ENCODE measurements at regions not wholly inside any gene's neighbourhood (a gene's known extent, or its start where the extent isn't known, plus 50 kb on each side); places are given as distances from the start of the nearest gene placed in this dataset.

GRCh38 chr5:5018578-5018970, 121.6 kb upstream of the ADAMTS16 start:
- TF ChIP-seq, protein P1, sequence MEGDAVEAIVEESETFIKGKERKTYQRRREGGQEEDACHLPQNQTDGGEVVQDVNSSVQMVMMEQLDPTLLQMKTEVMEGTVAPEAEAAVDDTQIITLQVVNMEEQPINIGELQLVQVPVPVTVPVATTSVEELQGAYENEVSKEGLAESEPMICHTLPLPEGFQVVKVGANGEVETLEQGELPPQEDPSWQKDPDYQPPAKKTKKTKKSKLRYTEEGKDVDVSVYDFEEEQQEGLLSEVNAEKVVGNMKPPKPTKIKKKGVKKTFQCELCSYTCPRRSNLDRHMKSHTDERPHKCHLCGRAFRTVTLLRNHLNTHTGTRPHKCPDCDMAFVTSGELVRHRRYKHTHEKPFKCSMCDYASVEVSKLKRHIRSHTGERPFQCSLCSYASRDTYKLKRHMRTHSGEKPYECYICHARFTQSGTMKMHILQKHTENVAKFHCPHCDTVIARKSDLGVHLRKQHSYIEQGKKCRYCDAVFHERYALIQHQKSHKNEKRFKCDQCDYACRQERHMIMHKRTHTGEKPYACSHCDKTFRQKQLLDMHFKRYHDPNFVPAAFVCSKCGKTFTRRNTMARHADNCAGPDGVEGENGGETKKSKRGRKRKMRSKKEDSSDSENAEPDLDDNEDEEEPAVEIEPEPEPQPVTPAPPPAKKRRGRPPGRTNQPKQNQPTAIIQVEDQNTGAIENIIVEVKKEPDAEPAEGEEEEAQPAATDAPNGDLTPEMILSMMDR (IDR thresholded peaks at IDR 0.05), result no peak
- TF ChIP-seq EP300 (IDR thresholded peaks at IDR 0.05), result no peak

All from ovary (tissue), 3 donors.